NAMALWA (cell line): ENCODE measurements at regions not wholly inside any gene's neighbourhood (a gene's known extent, or its start where the extent isn't known, plus 50 kb on each side); places are given as distances from the start of the nearest gene placed in this dataset.

Experiments used
- DNase-seq: peaks from one replicate; pipeline ENCODE4 v3.0.0-alpha.2; 2015; ENCODE audit warnings: low spot score

DNA sequence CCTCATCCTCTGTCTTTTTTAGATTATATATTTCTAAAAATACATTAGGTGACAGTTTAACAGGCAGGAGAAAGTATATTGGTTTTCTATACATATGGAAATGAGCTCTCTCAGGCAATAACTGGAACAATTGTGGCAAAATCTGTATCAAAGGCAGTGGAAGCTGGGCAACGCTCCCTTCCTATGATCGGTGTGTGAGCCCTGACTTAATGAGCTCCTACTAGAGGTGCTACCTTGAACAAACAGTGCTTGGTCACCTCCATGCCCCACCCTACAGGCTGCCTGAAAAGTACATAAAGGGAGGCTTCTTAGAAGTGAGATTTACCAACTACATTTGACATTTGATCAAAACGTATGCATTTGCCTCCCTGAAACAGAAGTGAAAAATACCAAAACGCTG lies 185.3 kb downstream of the EFNB2 start:
- DNase-seq = no peak

- DNase-seq = no peak
These were observed 186.2 kb downstream of the EFNB2 start for GRCh38 chr13:106349080-106349931.

DNA sequence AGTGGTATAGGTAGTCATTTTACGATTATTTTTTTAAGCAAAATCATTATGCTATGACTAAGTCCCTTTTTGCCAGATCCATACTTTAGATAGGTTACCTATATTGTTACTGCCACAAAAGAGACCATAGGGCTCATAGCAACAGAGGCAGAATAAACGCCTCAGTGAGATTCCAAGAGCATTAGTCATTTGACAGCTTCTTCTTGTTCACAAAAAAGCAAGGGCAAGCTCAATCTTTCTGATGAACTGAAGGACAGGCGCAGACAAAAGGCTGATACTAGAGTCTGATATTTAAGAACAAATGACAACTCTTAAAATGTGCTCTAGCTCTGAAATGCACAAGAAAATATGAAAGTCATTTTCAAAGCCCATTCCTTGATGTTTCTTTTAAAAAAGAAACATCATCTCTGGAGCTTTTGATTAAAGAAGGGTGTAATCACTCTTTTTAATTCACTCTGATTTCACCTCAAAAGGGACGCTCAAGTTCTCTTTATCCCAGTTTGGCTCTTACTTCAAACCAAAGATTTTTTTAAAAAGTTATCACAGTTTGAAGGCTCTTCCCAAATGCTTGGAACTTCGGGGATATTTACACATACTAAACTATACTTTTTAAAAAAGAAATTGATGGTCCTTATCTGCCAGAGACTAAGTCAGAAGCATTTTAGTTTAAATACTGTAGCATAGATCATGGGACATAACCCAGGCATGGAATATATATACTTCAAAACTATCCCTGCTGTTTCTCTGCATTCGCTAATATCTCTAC lies 187.2 kb downstream of the EFNB2 start:
- no peak for DNase-seq

- DNase-seq = no peak
These were observed 191.1 kb downstream of the EFNB2 start for GRCh38 chr13:106344342-106344741.

GRCh38 chr13:106343836-106344235 lies 191.6 kb downstream of the EFNB2 start:
- DNase-seq = no peak

DNA sequence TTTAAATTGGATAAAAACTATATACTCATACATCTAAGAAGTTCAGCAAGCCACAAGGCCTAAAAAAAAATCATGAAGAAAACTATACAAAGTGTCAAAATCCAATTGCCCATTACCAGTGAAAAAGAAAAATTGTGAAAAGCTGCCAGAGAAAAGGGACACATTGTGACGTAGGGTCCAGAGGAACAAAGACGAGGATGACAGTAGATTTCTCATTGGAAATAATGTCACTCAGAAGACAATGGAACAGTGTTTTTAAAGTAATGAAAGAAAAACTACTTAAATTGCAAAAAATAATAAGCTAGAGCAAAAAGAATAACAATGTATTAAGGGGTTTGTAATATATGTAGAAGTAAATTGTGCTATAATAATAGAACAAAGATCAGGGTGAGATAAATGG lies 195.2 kb downstream of the EFNB2 start:
- DNase-seq = no peak

GRCh38 chr13:106337096-106337850 lies 198.2 kb downstream of the EFNB2 start:
- DNase-seq = no peak

- no peak for DNase-seq
These were observed 198.8 kb downstream of the EFNB2 start for GRCh38 chr13:106336668-106337067.

GRCh38 chr13:106332621-106333020 lies 202.8 kb downstream of the EFNB2 start:
- no peak for DNase-seq

DNA sequence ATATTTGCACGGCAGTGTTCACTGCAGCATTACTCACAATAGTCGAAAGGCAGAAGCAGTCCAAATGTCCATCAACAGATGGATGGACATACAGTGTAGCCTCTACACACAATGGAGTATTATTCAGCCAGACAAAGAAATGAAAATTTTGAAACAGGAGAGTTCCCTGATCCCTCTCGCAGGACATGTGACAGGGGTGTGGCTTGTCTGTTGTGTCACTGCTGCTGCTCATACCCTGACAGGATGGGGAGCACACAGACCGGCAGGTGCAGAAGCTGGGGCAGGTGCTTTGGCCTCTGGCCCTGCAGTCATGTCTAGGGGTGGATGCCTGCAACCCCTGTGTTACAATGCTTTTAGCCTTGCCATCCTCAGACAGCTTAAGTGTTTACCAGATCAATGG lies 204.3 kb downstream of the EFNB2 start:
- no peak for DNase-seq

GRCh38 chr13:106329941-106330340 lies 205.5 kb downstream of the EFNB2 start:
- DNase-seq = no peak

DNA sequence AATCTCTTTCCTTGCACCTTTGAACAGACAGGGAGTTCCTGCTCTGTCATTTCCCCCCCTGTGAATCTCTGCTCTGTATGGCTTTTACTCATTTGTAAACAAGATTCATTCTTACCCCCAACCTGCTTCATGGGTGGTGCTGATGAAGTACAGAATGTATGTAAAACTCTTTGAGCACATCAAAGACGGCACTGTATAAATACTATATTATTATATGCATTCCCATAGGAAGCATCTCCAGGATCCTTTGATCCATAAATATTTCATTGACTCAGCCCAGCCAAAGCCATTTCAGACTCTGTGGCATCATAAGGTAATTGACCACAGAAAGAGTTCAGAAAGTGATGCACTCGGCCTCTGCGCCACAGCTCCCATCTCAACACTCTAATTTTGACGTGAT lies 208.7 kb downstream of the EFNB2 start:
- DNase-seq = no peak

- no peak for DNase-seq
These were observed 211.0 kb downstream of the EFNB2 start for GRCh38 chr13:106324444-106324843.

DNA sequence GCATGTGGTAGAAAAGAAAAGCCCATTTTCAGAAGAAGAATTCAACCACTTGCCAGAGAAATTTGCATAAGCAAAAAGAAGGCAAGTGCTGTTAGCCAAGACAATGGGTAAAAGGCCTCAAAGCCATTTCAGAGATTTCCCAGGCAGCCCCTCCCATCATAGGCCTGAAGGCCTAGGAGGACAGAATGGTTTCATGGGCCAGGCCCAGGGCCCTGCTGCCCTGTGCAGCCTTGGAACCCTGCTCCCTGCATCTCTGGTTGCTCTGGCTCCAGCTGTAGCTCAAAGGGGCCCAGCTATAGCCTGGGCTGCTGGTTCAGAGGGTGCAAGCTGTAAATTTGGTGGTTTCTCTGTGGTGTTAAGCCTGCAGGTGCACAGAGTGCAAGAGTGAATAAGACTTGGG lies 212.8 kb downstream of the EFNB2 start:
- DNase-seq = no peak

GRCh38 chr13:106318941-106319411 lies 216.5 kb downstream of the EFNB2 start:
- no peak for DNase-seq

- DNase-seq = no peak
These were observed 221.0 kb downstream of the EFNB2 start for GRCh38 chr13:106314417-106314816.

GRCh38 chr13:106311004-106311403 lies 224.5 kb downstream of the EFNB2 start:
- no peak for DNase-seq

GRCh38 chr13:106310291-106310865 lies 225.1 kb downstream of the EFNB2 start:
- DNase-seq = no peak

GRCh38 chr13:106306748-106307277 lies 228.6 kb downstream of the EFNB2 start:
- DNase-seq = no peak

- DNase-seq = no peak
These were observed 232.6 kb downstream of the EFNB2 start for GRCh38 chr13:106302843-106303242.

DNA sequence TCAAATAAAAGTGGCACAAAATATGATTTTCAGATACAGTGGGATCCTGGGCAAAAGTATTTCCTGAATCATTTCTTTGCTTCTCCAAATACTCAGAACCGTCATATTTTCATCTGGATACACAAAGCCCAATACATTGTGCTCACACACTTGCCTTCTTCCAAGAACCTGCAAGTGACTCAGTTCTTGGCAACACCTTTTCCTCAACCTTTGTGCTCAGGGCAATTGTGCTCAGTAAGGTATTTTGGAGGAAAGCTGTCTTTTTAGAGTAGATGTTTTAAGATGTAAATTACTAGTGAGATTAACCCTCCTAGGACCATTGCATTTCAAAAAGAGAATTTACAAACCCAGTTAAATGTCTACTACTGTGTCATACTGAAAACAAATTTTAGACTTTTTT lies 233.5 kb downstream of the EFNB2 start:
- no peak for DNase-seq

DNA sequence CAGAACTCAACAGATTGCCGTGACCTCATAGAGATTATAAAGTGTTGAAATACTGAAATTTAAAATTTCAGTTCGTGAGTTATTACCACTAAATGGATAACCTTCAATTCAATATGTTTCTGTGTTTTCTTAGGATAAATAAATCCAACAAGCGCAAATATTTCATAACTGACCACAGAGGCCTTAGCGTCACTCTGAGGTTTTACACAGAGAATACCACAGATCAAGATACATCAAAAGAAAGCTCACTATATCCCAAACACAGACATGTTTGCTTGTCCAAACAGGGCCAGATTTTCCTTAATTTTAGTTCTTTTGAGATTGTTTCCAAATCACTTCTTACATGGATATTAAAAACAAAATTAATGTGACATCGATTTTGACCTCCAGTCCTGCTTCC lies 235.8 kb downstream of the EFNB2 start:
- DNase-seq = no peak
